GM21381 (cell line): ENCODE measurements at regions not wholly inside any gene's neighbourhood (a gene's known extent, or its start where the extent isn't known, plus 50 kb on each side); places are given as distances from the start of the nearest gene placed in this dataset.

Source experiments
- ATAC-seq: cut with Tn5 transposase; IDR thresholded peaks from one replicate; pipeline ENCODE4 v1.9.1; 2021; ENCODE audit warnings: mild to moderate bottlenecking, moderate library complexity; ENCODE audit not compliant: unreplicated experiment

DNA sequence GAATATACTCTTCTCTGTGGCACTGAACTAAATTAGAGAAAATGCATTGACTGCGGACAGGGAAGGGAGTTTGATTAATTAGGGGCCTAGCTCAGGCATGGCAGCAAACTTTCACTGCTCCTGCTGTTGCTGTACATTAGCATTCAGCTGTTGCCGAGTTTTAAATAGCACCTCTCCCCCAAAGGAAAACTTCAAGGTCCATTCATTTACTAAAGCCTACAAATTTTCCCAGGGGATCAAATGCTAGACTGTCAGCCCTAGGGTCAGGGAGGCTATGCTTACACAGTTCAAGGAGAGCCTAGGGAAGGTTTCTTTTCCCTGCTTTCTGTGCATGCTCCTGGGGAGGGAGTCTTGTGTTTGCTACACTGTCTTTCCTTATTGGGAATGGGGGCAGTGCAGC lies 60.0 kb upstream of the GZMB start:
- ATAC-seq = no peak

DNA sequence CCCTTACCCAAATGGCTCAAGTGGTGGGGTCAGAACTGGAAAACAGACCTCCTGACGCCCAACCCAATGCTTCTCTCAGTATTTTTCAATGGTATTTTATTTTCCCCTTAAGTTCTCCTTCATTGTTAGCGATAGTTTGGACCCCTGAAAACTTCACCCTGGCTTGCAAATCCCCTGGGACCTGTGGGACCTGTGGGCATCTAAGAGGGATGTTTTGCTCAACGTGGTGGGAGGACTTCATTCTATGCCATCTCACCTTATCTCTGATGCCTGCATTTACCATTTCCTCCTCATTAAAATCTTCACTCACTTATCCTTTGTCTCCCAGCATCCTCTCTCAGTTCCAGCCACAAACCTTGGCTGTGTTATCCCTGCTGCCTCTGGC lies 59.4 kb upstream of the GZMB start:
- no peak for ATAC-seq

DNA sequence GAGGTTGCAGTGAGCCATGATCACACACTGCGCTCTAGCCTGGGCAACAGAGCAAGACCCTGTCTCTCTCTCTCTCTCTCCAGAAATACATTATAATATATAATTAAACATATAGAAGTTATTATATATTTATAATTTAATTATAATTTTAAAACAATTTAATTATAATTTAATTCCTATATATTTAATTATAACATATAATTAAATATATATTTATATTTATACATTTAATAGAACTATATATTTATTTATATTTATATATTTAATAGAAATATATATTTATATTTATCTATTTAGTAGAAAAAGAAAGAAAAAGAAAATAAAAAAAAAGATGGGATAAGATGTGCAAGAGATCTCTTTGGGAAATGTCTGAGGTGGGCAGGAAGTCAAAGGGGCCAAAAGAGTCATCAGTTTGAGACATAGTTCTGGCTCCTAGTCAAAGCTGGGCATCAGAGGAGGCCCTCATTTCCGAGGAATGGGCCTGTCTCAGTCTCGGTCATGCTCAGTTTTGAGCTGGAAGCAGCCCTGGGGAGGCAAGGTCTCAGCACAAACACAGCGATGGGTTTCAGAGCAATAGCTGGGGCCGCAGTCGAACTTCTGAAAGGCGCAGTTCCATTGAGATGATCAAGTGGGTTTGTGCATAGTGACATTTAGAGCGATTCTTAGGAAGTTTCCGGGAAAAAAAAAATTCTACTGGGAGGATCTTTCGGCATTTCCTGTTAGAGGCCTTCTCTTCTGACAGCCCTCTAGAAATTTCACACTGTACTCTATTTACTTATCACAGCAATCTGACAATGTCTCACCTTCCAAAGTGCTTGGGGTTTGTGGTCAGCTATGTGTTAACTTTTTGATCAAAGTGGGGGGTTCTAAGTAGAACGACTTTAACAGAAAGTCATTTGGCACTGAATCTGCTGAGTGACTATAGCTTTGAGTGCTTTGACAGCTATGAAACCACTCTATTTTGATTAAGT lies 58.7 kb upstream of the GZMB start:
- ATAC-seq = peak; percentile 40

GRCh38 chr14:24690492-24690891 lies 56.5 kb upstream of the GZMB start:
- peak; percentile 38 for ATAC-seq

DNA sequence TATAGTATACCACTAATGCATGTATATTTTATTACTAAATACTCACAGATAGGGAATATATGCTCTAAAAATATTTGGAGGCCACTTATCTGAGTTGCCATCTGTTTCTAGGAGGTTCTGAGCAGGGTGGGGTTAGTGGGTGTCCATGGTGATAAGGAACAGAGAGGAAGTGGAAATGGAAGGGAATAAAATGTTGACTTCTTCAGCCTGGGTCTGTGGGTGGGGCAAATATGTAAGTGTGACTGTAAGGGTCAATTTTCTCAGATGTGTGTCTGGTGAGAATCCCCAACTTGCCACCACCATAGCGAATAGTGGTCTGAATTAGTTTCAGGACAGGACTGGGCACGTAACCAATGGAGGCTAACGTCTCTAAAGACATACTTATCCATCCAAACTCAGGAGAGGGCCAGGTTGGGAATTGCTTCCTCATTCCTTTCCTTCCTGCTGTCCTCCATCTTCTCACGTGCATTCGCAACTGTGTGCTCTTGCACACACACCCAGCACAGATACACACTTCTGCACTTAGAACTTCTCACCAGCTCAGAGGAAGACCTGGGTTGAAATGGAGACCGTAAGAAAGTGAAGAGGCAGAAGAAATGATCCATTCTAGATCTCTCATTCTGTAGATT lies 54.2 kb upstream of the GZMB start:
- no peak for ATAC-seq
